CD4-positive, alpha-beta T cell (primary cell): ENCODE measurements at regions not wholly inside any gene's neighbourhood (a gene's known extent, or its start where the extent isn't known, plus 50 kb on each side); places are given as distances from the start of the nearest gene placed in this dataset.

Source experiments
- ATAC-seq: fragments of 200-7000 bp; cut with Tn5 transposase; one replicate; pipeline ENCODE4 v1.10.0; 2022; ENCODE audit warnings: mild to moderate bottlenecking; ENCODE audit not compliant: poor library complexity
- CTCF ChIA-PET: fragments of 350-600 bp; sonication (Branson Sonifier 250); formaldehyde crosslinking; loops from one replicate; lab custom pipeline; 2021; ENCODE audit warnings: antibody characterized with exemption, inconsistent platforms; lab: Charles Lee
- POLR2A ChIA-PET: fragments of 350-600 bp; sonication (Branson Sonifier 250); formaldehyde crosslinking; loops from one replicate; lab custom pipeline; 2021; ENCODE audit warnings: antibody characterized with exemption, inconsistent platforms; lab: Charles Lee
- DNase-seq, 14 experiments: peaks; one replicate each; pipeline ENCODE4 v3.0.0-alpha.2; 2013 to 2020; ENCODE audit warnings: mixed read lengths in 2 of 14
- H3K27ac ChIP-seq, 2 donors: one replicate each; pipeline versions ENCODE4 v1.5.1 to v1.7.0; 2013; ENCODE audit warnings: low read length in 2 of 2, low read depth in 1 of 2, mild to moderate bottlenecking in 1 of 2
- H3K27me3 ChIP-seq, 2 experiments: 1 replicate in 1 of 2; 2 replicates in 1 of 2; pipeline versions ENCODE4 v1.6.1 to v1.7.0; 2013; ENCODE audit warnings: low read length in 2 of 2, control low read depth in 1 of 2, mild to moderate bottlenecking in 1 of 2, moderate library complexity in 1 of 2; ENCODE audit not compliant: insufficient read depth in 2 of 2, control insufficient read depth in 1 of 2
- H3K36me3 ChIP-seq: one replicate; pipeline ENCODE4 v1.6.1; 2013; ENCODE audit warnings: low read length, control low read depth; ENCODE audit not compliant: insufficient read depth
- H3K4me1 ChIP-seq: one replicate; pipeline ENCODE4 v1.6.1; 2013; ENCODE audit warnings: low read length, control low read depth; ENCODE audit not compliant: insufficient read depth
- H3K4me3 ChIP-seq: one replicate; pipeline ENCODE4 v1.5.1; 2013; ENCODE audit warnings: mild to moderate bottlenecking, low read length, moderate library complexity
- H3K9me3 ChIP-seq, 2 experiments: 1 replicate in 1 of 2; 2 replicates in 1 of 2; pipeline versions ENCODE4 v1.6.1 to v1.7.0; 2013; ENCODE audit warnings: low read length in 2 of 2, mild to moderate bottlenecking in 2 of 2, control low read depth in 1 of 2, moderate library complexity in 1 of 2; ENCODE audit not compliant: control insufficient read depth in 1 of 2, insufficient read depth in 1 of 2
- H3K27ac Mint-ChIP-seq: one replicate; pipeline ENCODE4 v1.8.0; 2020; ENCODE audit warnings: mixed read lengths
- H3K27me3 Mint-ChIP-seq: one replicate; pipeline ENCODE4 v1.8.0; 2021; ENCODE audit warnings: mixed read lengths
- H3K36me3 Mint-ChIP-seq: one replicate; pipeline ENCODE4 v1.8.0; 2021; ENCODE audit warnings: low read depth, mixed read lengths
- H3K4me1 Mint-ChIP-seq: one replicate; pipeline ENCODE4 v1.8.0; 2021; ENCODE audit warnings: low read depth, mixed read lengths
- H3K4me3 Mint-ChIP-seq: one replicate; pipeline ENCODE4 v1.8.0; 2020; ENCODE audit warnings: mild to moderate bottlenecking, mixed read lengths
- H3K9me3 Mint-ChIP-seq: one replicate; pipeline ENCODE4 v1.8.0; 2020; ENCODE audit warnings: mixed read lengths
- CTCF ChIP-seq: fragments of 200-600 bp; IDR thresholded peaks from one replicate; pipeline ENCODE4 v1.8.0; 2022; ENCODE audit warnings: antibody characterized with exemption, mild to moderate bottlenecking
- intact Hi-C, 2 experiments: fragments of 100-400 bp; cut with DNase I in 1 of 2; cut with micrococcal nuclease in 1 of 2; formaldehyde crosslinking; loops; one replicate each; pipeline versions ENCODE4 v1.15.1 to v1.9.0; 2023 to 2025; cut with DNase I, micrococcal nuclease

GRCh38 chr5:159555084-159555483, 224.8 kb upstream of the IL12B start:
- DNase-seq (no peak), ATAC-seq (no peak)
- Mint-ChIP-seq H3K4me3 (no peak overlapping the region), H3K36me3 (no peaks in the 10 kb centered on the region), H3K27me3 (peaks cover 12% of the 10 kb centered on the region), H3K4me1 (no peaks in the 10 kb centered on the region), H3K9me3 (no peaks in the 10 kb centered on the region), H3K27ac (no peak overlapping the region)
- H3K36me3 ChIP-seq: no peaks in the 10 kb centered on the region
- ChIA-PET CTCF (interaction anchor here (1.1 kb wide), 1 partner anchor 26 kb away, joined by 3 read pairs; no protein-coding TSS in a partner anchor), POLR2A (no interaction called here)
- H3K4me1 ChIP-seq: no peaks in the 10 kb centered on the region
- no peaks in the 10 kb centered on the region for H3K9me3 ChIP-seq
- H3K4me3 ChIP-seq: no peak overlapping the region
- no peak for TF ChIP-seq CTCF
- H3K27me3 ChIP-seq: no peaks in the 10 kb centered on the region
- intact Hi-C loops: no loop called here
- H3K27ac ChIP-seq: no peak overlapping the region

DNA sequence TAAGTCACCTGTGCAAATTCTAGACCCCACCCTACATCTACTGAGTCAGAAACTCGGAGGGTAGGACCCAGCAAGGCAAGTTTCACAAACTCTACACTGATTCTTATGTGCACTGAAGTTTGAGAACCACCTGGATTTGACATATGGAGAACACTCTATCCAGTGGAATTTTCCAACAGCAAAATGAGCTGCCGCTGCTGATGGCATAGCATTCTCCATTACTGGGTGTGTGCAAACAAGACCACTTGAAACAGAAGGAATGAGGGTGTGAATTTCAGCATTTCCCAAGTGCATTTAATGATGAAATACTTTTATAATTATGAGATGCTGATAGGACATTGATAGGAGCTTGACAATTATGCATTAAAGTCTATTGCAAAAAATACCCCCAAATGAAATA, 229.1 kb upstream of the IL12B start:
- no peaks in the 10 kb centered on the region for H3K4me1 Mint-ChIP-seq
- ATAC-seq (no peak), DNase-seq (no peak)
- H3K9me3 Mint-ChIP-seq: no peaks in the 10 kb centered on the region
- intact Hi-C loops: no loop called here
- Histone ChIP-seq H3K9me3 (no peaks in the 10 kb centered on the region), H3K27ac (no peak overlapping the region), H3K4me3 (no peak overlapping the region), H3K4me1 (no peaks in the 10 kb centered on the region), H3K36me3 (no peaks in the 10 kb centered on the region), H3K27me3 (no peaks in the 10 kb centered on the region)
- ChIA-PET CTCF (no interaction called here), POLR2A (no interaction called here)
- H3K27me3 Mint-ChIP-seq: peaks cover 26% of the 10 kb centered on the region
- no peak overlapping the region for H3K27ac Mint-ChIP-seq
- TF ChIP-seq CTCF: no peak
- no peaks in the 10 kb centered on the region for H3K36me3 Mint-ChIP-seq
- H3K4me3 Mint-ChIP-seq: no peak overlapping the region

GRCh38 chr5:159560088-159560487, 229.8 kb upstream of the IL12B start:
- no peak for DNase-seq
- Histone ChIP-seq H3K36me3 (no peaks in the 10 kb centered on the region), H3K27ac (no peak overlapping the region), H3K4me3 (no peak overlapping the region), H3K4me1 (no peaks in the 10 kb centered on the region), H3K27me3 (no peaks in the 10 kb centered on the region), H3K9me3 (no peaks in the 10 kb centered on the region)
- no peak for TF ChIP-seq CTCF
- ChIA-PET POLR2A (no interaction called here), CTCF (interaction anchor here (0.5 kb wide), 1 partner anchor 162 kb away, joined by 3 read pairs; no protein-coding TSS in a partner anchor)
- Mint-ChIP-seq H3K36me3 (no peaks in the 10 kb centered on the region), H3K27ac (no peak overlapping the region), H3K4me1 (no peaks in the 10 kb centered on the region), H3K4me3 (no peak overlapping the region), H3K27me3 (peaks cover 26% of the 10 kb centered on the region), H3K9me3 (no peaks in the 10 kb centered on the region)
- no peak for ATAC-seq
- intact Hi-C loops: no loop called here
